ENCODE measurements at regions not wholly inside any gene's neighbourhood (a gene's known extent, or its start where the extent isn't known, plus 50 kb on each side); places are given as distances from the start of the nearest gene placed in this dataset.

DNA sequence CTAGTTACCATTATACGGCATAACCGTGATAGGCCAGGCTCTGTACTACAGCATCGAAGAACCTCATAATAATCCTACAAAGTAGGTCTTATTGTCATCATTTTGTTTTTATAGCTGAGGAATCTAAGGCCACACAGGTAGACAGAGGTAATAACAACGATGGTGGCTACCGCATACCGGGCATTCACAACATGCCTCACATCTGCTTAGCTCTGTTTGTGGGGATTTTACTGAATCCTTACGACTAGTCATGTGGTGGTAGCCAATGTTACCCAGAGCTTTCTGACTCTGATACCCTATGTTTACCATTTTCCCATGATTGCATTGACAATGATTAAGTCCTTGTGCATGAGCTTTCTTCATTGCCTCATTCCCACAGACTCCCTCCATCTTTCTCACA lies 269.4 kb downstream of the TCF7L2 start:
- DNase-seq (ENCODE audit: low read depth in 3 of 3, low spot score in 1 of 3): no peak

- no peak for DNase-seq (ENCODE audit: low read depth in 3 of 3, low spot score in 1 of 3)
Observed at GRCh38 chr10:113221756-113222168, 271.7 kb downstream of the TCF7L2 start.

- DNase-seq (ENCODE audit: low read depth in 3 of 3, low spot score in 1 of 3): no peak
Observed at GRCh38 chr10:113222207-113222606, 272.2 kb downstream of the TCF7L2 start.

GRCh38 chr10:113225364-113225763 lies 275.3 kb downstream of the TCF7L2 start:
- DNase-seq (ENCODE audit: low read depth in 3 of 3, low spot score in 1 of 3): no peak

- no peak for DNase-seq (ENCODE audit: low read depth in 3 of 3, low spot score in 1 of 3)
Observed at GRCh38 chr10:113225903-113226302, 275.9 kb downstream of the TCF7L2 start.

- no peak for DNase-seq (ENCODE audit: low read depth in 3 of 3, low spot score in 1 of 3)
Observed at GRCh38 chr10:113226399-113226798, 276.4 kb downstream of the TCF7L2 start.

GRCh38 chr10:113226831-113227445 lies 276.9 kb downstream of the TCF7L2 start:
- no peak for DNase-seq (ENCODE audit: low read depth in 3 of 3, low spot score in 1 of 3)

DNA sequence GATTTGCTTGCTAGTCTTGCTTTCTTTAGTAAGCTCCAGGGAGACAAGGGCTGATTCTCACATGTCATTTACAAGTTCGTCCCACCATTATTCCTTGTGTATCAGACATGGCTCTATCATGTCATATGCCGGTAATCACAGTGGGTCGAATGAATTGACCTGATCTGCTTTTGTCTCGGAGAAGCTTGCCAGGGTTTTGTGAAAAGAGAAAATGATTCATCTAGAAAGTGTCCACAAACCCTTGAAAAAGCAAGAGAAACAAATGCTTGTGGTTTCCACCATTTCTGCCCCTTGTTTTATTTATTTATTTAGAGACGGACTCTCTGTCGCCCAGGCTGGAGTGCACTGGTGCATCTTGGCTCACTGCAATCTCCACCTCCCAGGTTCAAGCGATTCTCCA lies 278.5 kb downstream of the TCF7L2 start:
- no peak for DNase-seq (ENCODE audit: low read depth in 3 of 3, low spot score in 1 of 3)

DNA sequence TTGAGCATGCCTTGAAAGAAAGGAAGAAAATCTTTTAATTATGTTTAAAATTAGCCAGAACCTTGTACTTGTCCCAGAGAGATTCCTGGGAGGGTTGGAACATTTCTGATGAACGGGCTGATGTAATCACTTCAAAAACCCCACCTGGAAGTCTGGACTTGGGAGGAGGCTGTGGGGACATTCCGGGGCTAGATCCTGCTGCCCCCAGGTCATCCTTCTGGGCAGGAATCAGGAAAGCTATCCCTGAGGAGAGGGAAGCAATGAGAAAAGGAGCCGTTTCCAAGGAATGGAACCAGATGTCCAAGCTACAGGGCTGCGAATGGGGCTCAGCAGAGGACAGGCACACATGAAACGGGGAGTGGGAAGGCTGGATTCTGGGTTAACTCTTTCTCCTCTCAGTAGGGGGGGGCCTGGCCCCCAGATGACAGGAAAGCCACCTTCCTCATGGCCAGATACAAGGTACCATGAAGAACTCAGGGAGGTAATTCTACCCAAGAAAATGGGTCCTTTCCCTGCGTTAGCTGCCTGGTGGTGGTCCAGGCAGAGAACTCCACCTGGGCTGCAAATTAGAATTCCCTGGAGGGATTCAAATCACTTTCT lies 280.1 kb downstream of the TCF7L2 start:
- DNase-seq (ENCODE audit: low read depth in 3 of 3, low spot score in 1 of 3): no peak

DNA sequence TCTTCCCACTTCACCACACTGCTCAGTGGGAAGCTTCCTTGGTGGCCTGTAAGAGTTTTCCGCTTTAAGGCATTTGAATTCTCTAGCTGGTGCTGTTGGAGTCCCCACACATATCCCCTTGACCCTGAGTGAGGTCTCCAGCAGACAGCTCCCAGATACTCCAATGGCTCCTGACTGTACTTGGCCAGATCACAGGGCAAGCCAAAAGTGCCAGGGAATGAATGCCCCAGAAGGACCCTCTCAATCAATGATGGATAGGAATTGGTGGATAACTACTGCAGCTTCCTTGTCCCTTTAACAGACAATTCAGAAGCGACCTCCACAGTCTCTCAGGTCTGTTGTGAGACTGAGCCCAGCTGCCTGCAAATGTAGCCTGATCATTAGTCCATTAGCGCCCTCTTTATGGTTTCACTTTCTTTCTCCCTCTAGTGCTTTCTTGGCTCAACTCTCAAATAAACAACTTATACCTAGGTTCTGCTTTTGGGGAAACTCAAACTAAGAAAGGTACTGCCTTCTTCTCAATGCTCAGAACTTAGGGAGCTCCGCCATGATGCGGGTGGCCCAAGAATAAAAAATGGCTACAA lies 283.0 kb downstream of the TCF7L2 start:
- DNase-seq (ENCODE audit: low read depth in 3 of 3, low spot score in 1 of 3): no peak

GRCh38 chr10:113234481-113234880 lies 284.4 kb downstream of the TCF7L2 start:
- no peak for DNase-seq (ENCODE audit: low read depth in 3 of 3, low spot score in 1 of 3)

GRCh38 chr10:113235508-113235907 lies 285.5 kb downstream of the TCF7L2 start:
- no peak for DNase-seq (ENCODE audit: low read depth in 3 of 3, low spot score in 1 of 3)

GRCh38 chr10:113236998-113237397 lies 287.0 kb downstream of the TCF7L2 start:
- DNase-seq (ENCODE audit: low read depth in 3 of 3, low spot score in 1 of 3): no peak

DNA sequence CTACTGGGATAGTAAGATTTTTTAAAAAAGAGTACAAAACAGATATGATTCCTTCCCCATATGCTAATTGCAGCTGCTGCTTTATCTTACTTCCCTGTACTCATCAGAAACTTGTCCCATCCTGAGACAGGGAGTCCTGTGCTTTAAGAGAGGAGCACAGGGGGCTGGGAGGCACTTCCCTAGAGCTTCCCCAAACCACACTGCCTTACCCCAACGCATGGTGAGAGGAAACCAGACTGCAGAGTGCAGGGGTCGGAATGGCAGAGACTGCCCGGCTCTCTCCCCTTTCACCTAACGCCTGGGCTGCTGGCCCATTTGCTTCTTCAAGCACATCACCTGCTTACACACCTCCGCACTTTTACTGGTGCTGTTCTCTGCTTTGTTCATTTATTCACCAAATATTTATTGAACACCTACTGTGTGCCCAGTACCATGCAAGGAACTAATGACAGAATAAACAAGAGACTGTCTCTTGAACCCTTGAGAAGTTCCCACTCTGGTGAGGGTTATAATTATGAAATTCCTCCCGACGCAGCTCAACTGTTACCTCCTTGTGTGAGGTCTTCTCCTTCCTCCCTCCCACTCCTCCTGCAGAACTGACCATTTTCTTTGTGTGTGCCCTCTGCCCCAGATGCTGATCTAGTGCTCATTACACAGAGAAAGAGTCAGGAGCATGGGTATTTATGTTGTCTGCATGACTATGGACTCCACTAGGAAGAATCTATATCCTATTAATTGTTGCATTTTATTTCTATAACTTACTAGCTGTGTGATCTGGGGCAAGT lies 289.7 kb downstream of the TCF7L2 start:
- DNase-seq (ENCODE audit: low read depth in 3 of 3, low spot score in 1 of 3): no peak

DNA sequence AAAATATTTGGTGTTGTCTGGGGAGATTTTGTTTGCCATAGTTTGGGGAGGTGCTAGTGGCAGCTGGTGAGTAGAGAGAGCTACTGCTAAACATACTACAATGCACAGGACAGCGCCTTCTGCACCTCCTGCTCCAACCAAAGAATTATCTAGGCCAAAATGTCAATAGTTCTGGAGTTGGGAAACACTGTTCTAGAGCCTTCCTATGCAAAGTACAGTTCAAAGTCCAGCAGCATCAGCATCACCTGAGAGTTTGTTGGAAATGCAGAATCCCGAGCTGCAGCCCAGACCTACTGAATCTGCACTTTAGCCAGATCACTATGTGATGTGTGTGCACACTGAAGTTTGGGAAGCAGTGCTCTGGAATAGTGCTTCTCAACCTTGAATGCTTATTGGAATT lies 290.7 kb downstream of the TCF7L2 start:
- DNase-seq (ENCODE audit: low read depth in 3 of 3, low spot score in 1 of 3): no peak

DNA sequence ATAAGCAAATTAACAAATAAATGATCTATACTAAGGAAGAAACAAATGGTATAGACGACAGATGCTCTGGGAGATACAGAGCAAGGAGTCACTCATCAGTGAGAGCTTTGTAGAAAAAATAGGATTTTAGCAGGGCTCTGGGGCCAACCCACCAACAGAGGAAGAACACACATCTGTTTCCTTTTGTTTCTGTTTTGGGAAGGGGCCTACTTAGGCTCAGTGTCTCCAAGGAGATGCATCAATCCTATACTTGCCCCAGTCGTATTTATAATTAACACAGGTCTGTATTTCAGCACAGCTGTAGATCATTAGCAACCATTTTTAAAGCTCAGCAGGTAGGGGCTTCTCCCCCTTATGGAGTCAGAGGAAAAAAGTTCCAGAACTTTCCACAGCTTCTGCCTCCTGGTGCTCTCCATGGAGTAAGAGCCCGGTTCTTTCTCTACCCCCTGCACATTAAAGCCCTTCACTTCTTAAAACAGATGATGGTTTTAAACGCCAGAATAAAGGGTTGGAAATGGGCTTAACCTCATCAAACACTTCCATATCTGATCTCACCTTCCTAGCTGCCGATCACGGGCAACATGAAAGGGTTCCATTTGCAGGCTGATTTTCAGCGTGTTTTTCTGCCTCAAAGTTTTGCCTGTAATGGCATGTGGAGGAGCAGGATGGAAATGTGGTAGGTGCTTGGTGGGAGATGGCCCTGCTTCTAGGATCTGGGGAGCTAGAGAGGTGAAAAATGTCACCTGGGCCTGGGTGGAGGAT lies 291.7 kb downstream of the TCF7L2 start:
- DNase-seq (ENCODE audit: low read depth in 3 of 3, low spot score in 1 of 3): no peak

GRCh38 chr10:113243311-113243710 lies 293.3 kb downstream of the TCF7L2 start:
- no peak for DNase-seq (ENCODE audit: low read depth in 3 of 3, low spot score in 1 of 3)

DNA sequence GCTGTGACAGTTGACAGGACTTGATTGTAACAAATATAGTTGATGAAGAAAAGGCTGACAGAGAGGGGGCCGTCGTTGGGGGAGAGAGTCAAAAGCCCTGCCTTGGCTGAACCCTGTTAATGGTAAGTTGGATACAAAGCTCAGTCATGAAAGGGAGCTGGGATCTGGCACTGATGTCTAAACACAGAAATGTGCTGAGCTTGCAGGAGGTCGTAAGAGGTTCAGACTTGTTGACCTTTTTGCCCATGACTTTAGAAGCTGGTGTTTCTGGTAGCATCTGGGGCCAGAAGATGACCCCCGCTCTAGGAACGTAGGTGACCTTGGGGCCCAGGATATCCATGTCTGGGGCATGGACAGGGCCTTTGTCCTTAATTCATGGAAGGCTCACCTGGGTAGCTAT lies 294.7 kb downstream of the TCF7L2 start:
- DNase-seq (ENCODE audit: low read depth in 3 of 3, low spot score in 1 of 3): no peak

DNA sequence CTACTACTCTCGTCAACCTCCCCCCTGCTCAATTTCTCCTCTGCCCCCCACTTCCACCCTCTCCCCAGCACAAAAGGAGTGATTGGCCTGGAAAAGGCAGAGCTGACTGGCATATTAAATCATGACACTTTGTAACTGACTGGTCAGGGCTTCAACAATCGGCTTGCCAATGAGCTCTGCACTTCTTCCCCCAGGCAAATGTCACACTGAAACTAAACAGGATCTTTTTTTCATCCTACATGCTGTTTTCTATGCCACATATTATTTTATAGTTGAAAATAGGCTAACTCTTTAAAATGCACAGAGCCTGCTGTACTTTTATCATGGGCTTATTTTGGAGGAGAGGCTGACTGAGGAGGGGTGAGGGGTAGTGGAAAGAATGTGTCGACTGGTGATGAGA lies 295.2 kb downstream of the TCF7L2 start:
- DNase-seq (ENCODE audit: low read depth in 3 of 3, low spot score in 1 of 3): no peak

GRCh38 chr10:113247050-113247449 lies 297.0 kb downstream of the TCF7L2 start:
- no peak for DNase-seq (ENCODE audit: low read depth in 3 of 3, low spot score in 1 of 3)
